Stimulated activated CD8-positive, alpha-beta memory T cell treated with anti-CD3 and anti-CD28 coated beads, Interleukin-7, amount 100 ng/mL, for 48 hours (primary cell): ENCODE measurements at regions not wholly inside any gene's neighbourhood (a gene's known extent, or its start where the extent isn't known, plus 50 kb on each side); places are given as distances from the start of the nearest gene placed in this dataset.
"Not testable (repeated sequence)": the region's sequence is repeated elsewhere in the genome, so short reads cannot be mapped to it uniquely, and the experiment has no call there.

Experiments used
- DNase-seq, 2 donors: peaks; one replicate each; pipeline ENCODE4 v3.0.0-alpha.2; 2020; ENCODE audit warnings: low read depth in 1 of 2; ENCODE audit errors: extremely low read depth in 1 of 2

DNA sequence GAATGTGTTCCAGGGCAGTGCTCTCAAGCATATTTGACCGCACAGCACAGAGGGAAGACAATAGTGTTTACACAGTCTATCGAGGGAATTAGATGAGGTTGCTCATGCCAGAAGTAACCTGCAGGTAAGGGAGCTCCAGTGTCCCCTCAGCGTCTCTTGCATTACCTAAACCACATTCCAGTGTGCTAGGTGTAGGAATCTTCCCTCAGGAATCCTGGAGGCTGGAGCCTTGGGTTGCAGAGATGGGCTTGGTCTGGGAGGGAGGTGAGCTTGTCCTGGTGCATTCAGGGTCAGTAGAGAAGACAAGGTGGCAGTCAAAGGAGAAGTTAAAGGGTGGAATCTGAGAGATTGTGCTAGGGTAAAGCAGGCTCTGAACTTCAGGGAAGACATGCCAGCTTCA lies 56.3 kb downstream of the SOX14 start:
- DNase-seq = no peak

DNA sequence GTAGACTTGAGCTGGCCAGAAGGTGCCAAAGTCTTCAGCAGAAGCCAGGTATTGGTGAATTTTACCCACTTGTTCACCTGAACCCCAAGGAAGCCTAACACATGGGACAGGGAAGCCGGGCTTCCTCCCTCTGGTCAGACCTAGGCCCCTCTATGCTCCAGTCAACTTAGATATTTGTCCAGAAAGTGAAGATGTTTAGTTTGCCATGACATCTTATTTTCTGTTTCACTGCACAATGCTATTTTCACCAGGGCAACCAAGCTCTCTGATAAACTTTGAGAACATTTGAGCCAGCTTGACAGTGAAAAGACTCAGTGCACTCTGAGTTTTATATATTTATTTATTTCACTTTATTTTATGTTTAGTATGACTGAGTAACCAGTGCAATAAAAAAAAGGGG lies 71.0 kb downstream of the SOX14 start:
- no peak for DNase-seq

DNA sequence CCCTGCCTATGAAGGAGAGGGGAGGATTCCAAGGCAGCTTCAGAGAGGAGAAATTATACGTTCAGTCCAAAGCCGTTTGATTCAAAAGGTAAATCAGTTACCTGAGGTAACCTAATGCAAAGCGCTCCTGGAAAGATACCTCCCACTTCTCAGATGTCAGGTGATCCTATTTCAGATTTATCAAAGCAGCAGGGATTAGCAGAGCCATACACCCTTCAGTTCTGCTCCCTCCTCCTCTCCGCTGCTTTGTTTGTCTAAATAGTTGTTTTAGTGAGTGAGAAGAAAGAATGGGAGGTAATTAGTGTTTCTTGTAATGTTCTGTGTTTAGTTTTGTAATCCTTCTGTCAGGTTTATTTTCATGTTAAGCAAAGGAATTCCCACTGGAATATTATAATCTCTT lies 81.1 kb downstream of the SOX14 start:
- DNase-seq = no peak

- DNase-seq = no peak
Measured at GRCh38 chr3:137845666-137846065, 81.6 kb downstream of the SOX14 start.

DNA sequence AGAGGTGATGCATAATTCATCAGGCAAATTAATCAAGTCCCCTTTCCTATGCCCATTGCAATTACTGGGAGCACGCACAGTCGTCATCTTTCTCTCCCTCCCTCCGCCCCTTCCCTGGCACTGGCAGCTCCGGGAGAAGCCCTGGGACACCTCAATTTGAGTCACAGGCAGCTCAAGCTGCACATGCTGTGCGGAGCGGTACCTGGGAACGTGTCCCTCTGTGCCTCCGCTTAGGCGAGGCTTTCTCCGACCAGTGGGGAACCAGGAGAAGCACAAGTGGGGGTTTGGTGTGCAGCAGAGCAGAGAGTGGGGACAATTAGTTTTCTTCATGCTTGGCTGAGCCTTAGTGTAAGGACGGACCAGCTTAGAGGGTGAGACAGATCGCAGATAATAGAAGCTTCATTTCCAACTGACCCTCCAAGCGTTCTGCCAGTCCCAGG lies 88.3 kb downstream of the SOX14 start:
- DNase-seq = no peak

DNA sequence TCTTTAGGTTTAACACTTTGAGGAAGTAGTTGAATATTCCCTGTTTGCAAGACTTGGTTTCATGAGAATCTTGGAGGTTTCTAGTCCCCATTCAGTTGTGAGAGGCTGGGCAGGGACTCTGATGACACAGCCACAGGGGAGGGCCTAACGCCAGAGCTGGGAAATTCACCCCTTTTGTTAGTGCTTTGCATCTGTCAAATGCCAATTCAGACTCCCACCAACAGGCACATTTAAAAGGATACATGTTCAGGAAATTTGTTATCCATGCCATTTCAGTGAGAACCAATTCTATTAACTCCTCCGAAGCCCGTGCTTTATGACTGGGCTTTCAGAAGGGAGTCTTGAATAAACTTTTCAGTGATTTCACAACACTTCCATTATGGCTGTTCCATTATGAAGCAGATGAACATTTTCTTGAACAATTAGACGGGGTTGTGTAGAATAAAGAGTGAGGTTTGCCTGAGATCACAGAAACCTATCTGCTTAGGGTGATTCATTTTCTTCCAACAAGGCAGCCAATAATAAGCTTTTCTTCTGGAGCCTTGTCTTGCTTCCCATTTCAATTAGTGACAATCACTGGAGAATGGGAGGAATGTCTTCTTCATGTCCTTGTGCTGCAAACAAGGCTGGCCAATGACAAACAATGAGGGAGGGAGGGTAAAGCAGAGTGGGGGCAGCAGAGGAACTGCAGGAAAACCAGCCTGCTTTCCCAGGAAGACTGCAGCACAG lies 90.6 kb downstream of the SOX14 start:
- no peak for DNase-seq

DNA sequence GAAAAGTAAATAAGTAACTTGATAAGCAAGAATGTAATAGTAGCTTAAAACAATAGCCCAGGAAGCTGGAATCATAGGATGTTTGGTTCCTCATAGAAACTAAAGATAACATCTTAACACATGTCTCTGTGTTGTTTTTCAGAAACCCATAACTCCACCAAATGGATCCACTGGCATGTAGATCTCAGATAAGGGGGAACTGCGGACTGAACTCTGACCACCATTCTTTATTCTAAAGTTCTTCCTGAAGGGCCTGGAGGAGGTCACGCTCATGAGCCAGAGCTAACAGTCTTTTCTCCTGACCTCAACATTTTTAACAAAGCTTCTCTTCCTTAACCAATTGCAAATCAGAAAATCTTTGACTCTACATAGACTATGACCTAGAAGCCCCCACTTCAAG lies 101.9 kb downstream of the SOX14 start:
- DNase-seq = no peak

GRCh38 chr3:137866933-137867332 lies 102.8 kb downstream of the SOX14 start:
- DNase-seq = no peak

- DNase-seq = no peak
Measured at GRCh38 chr3:137867611-137868010, 103.5 kb downstream of the SOX14 start.

DNA sequence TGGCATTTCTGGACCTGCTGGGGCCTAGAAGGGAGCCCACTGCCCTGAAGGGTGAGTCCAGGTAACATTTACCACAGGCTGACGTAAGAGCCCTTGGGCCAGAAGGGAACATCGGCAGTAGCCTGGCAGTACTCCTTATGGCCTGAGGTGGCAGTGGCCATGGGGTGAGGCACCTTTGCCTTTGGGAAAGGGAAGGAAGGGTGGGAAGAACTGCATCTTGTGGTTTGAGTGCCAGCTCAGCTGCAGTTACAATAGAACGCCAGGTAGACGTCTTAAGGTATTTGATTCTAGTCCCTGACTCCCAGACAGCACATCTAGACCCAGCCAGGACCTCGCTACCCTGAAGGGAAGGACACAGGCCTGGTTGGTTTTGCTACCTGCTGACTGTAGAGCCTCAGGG lies 104.9 kb downstream of the SOX14 start:
- DNase-seq = no peak

DNA sequence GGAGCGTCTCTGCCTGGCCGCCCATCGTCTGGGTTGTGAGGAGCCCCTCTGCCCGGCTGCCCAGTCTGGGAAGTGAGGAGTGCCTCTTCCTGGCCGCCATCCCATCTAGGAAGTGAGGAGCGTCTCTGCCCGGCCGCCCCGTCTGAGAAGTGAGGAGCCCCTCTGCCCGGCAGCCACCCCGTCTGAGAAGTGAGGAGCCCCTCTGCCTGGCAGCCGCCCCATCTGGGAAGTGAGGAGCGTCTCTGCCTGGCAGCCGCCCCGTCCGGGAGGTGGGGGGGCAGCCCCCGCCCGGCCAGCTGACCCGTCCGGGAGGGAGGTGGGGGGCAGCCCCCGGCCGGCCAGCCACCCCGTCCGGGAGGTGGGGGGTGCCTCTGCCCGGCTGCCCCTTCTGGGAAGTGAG lies 108.5 kb downstream of the SOX14 start:
- not testable (repeated sequence) for DNase-seq

- DNase-seq = not testable (repeated sequence)
Measured at GRCh38 chr3:137896842-137897241, 113.1 kb upstream of the CLDN18 start.

- no peak for DNase-seq
Measured at GRCh38 chr3:137906985-137907649, 102.8 kb upstream of the CLDN18 start.

DNA sequence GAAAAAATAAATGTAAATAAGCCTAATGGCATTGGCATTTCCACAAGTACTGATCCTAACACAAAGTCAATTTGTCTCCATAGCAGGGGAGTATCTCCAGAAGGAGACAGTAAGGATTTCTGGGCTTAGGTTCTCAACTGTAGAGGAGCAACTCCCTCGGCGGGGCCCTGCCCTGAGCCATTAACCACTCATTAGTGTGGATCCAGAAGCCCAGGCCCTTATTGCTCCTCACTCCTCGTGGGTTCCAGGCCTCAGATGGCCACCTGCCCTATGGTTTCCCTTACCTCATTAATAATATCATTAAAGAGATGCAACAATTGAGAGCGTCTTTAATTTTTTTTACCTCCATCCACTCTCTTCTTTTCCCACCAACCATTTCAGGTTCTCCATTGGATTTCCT lies 85.3 kb upstream of the CLDN18 start:
- DNase-seq = no peak

DNA sequence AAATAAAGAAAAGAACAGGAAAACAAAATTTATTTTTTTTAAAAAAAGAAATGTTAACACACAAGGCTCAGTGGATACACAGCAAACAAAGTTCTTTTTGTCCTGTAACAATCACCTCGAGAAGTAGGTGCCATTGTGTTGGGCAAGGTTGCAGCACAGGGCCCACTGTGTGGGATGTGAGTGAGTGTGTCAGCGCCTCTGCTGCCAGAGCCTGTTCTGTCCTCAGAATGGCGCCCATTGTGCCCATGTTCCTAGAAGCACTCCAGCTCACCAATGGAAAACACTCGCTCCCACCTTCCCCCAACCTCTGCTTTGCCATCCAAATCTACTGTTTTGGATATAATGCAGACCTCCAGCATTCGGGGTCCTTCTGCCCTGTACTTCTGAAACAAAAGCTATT lies 84.9 kb upstream of the CLDN18 start:
- DNase-seq = no peak

DNA sequence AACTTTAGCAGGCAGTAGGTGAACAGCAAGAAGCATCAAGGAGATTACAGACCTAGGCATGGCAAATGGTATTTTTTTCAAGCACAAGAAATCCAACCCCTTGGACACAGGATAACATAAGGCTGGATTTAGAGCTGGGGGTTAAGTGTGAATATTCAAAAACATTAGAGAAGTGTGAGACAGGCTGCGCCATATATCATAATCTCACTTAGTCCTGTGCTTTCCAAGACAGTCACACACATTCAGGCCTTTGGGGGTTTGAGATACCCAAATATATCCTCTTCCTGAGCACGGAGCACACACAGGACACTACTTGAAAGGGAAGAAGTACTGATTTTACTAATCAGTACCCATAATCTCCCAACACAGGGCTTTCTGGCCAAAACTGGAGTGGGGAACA lies 83.0 kb upstream of the CLDN18 start:
- DNase-seq = no peak

DNA sequence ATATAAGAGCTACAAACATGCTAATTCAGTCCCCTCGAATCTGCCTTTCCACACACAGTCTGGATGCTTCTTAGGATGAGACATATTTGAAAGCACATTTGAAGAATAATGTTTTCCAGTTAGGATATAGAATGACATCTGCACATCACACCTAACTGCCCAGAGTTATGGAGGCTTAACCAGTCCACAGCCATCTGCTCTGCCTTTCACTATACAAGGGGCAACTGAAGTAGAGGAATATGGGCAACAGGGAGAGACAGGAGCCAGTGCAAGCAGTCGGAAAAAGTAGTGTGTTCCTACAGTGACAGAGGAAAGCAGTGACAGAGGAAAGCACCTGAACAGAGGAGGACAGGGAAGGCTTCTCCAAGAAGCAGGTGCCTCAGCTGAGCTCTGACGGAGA lies 79.0 kb upstream of the CLDN18 start:
- no peak for DNase-seq

DNA sequence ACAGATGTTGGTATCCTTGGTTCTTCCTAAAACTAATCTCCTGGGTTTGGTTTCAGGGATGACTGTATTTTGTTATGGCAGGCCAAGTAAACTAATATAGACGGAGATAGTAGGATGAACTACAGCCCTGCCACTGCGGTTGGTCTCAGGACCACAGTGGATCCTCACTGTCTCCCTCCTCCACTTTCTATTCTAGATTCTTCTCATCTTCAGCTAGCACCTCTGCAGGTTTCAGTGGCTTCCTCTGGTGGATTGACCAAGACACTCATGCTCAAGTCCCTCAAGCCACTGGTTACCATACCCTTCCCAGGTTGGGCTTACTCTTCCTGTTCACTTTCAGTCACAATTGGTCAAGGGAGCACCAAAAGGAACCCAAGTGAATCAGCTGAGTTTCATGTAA lies 71.1 kb upstream of the CLDN18 start:
- no peak for DNase-seq

DNA sequence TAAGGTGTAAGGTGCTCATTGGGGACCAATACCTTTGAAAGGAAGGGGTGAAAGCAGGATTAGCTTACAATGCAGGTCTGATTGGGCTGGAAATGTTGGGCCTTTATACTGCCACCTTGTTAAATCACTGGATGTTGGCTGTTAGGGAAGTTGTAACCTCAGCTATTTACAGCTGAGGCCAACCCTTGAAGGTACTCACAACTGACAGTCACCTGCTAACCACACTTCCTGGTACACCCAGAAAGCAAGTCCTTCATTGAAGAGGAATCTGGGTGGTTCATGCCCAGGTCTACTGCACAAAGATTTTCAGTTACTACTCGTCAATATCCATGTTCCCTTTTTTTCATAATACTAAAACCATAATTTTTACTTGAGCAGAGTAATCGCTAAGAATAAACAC lies 65.4 kb upstream of the CLDN18 start:
- DNase-seq = no peak

DNA sequence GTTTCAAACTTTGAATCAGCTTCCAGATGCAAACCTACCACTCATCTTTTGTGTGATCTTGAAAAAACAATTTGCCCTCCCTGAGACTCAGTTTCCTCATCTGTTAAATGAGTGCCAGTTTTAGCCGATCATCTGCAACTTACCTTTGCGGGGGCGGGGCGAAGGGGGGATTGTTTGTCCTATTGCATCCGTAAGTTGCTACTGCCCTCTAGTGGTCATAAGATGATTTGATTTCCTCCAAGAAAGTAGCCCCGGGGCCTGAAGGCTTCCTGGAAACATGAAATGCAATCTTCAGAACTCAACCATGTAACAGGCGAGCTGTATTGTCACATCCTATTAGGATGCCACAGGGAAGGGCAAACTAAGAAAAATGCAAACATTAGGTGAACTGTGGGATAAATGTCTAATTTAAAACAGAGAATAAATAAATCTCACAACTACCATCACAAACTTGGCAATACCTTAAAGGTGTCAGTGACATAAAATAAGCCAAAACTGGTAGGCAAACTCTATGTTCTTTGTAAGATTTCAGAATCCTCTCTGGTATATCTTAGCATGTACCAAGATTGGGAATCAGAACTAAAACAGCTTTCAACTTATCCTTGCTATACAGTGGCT lies 63.5 kb upstream of the CLDN18 start:
- peak; percentile 3 to 5 for DNase-seq

GRCh38 chr3:137947117-137947516 lies 62.8 kb upstream of the CLDN18 start:
- DNase-seq = no peak

DNA sequence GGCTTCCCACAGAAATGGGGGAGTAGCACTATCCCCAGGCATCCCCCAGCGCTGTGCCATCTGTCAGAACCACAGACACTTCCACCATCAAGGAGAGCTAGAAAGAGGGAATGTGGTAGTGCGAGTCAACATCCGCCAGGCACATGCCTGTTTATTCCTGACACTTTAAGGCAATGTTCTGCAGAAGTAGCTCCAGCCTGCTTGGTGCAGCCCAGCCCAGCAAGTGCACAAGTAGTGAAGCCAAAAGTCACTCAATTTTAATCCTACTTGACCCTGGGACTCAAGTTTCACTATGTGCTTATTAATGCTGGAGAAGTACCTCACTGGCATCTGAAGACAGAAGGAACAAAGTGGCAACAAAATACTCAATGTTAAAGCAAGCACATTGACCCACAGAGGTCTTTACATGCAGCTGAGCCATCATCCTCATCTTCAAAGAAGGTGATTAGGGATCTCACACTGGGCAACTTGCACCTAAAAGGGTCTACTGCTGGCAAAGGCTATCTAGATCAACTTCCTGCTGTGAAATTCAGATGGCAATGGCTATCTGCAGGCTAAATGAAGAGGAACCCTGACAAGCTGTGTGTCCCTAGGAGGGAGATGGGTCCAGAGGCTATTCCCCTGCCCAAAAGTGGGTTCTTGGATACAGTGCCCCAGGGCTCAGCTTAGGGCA lies 61.4 kb upstream of the CLDN18 start:
- DNase-seq = no peak
